ENCODE measurements at regions not wholly inside any gene's neighbourhood (a gene's known extent, or its start where the extent isn't known, plus 50 kb on each side); places are given as distances from the start of the nearest gene placed in this dataset.

- no peak for TF ChIP-seq CTCF (IDR thresholded peaks at IDR 0.05; ENCODE audit: low read depth, low read length, missing input control)
- TF ChIP-seq SP1 (IDR thresholded peaks at IDR 0.05): no peak
Observed at GRCh38 chr1:81128079-81128478, 672.7 kb upstream of the ADGRL2 start.

Measured in liver (tissue), 3 donors.